IMR-90 (cell line): ENCODE measurements at regions not wholly inside any gene's neighbourhood (a gene's known extent, or its start where the extent isn't known, plus 50 kb on each side); places are given as distances from the start of the nearest gene placed in this dataset.

ENCODE experiments used
- CEBPB ChIP-seq: IDR thresholded peaks from 2 replicates; pipeline ENCODE4 v1.6.1; 2012; ENCODE audit warnings: low read depth, low read length, improper control_type of control experiment
- CHD1 ChIP-seq: IDR thresholded peaks from 2 replicates; pipeline ENCODE4 v1.6.1; 2012; ENCODE audit warnings: low read depth, low read length, improper control_type of control experiment
- CTCF ChIP-seq: conservative IDR thresholded peaks from 2 replicates; pipeline ENCODE4 v1.5.1; 2012; ENCODE audit warnings: mild to moderate bottlenecking, low read depth, low read length, improper control_type of control experiment
- FOS ChIP-seq: fragments of 150-350 bp; IDR thresholded peaks from 2 replicates; pipeline ENCODE4 v1.6.1; 2016; ENCODE audit warnings: low read depth, low read length
- POLR2A ChIP-seq: IDR thresholded peaks from 2 replicates; pipeline ENCODE4 v1.6.1; 2012; ENCODE audit warnings: mild to moderate bottlenecking, low read depth, low read length

- TF ChIP-seq FOS (no peak), CTCF (no peak), POLR2A (no peak), CHD1 (no peak), CEBPB (no peak)
Observed at GRCh38 chr15:62612183-62612733, 430.3 kb upstream of the TPM1 start.
